ENCODE measurements at regions not wholly inside any gene's neighbourhood (a gene's known extent, or its start where the extent isn't known, plus 50 kb on each side); places are given as distances from the start of the nearest gene placed in this dataset.

- intact Hi-C loops (cut with DNase I), result no loop called here
- Histone ChIP-seq H3K4me3 (no peak overlapping the region), H3K36me3 (no peaks in the 10 kb centered on the region), H3K4me1 (no peaks in the 10 kb centered on the region), H3K9me3 (no peaks in the 10 kb centered on the region), H3K27ac (replicated peaks in 1 of 4) (no peak overlapping the region), H3K27me3 (peaks cover 0 to 4% (median 0%) of the 10 kb centered on the region in 4 donors)
- WGBS, result 49% methylated on average over 3 of the region's 3 CpGs
- TF ChIP-seq EP300 (IDR thresholded peaks at IDR 0.05) (no peak), POLR2A (IDR thresholded peaks at IDR 0.05; ENCODE audit: low read depth) (no peak), POLR2AphosphoS5 (IDR thresholded peaks at IDR 0.05) (no peak), CTCF (IDR thresholded peaks at IDR 0.05) (no peak)
- DNase-seq (ENCODE audit: extremely low spot score), result peak; percentile 53
Measured at GRCh38 chr10:83929399-83929798, 209.9 kb upstream of the GHITM start.

GRCh38 chr10:83931669-83932068 lies 207.6 kb upstream of the GHITM start:
- peak; percentile 78 for DNase-seq (ENCODE audit: extremely low spot score)
- H3K4me3 ChIP-seq, result no peak overlapping the region
- H3K27ac ChIP-seq (replicated peaks in 1 of 4), result no peak overlapping the region
- peaks cover 0 to 4% (median 0%) of the 10 kb centered on the region in 4 donors for H3K27me3 ChIP-seq
- no peaks in the 10 kb centered on the region for H3K36me3 ChIP-seq
- intact Hi-C loops (cut with DNase I), result no loop called here
- TF ChIP-seq EP300 (IDR thresholded peaks at IDR 0.05) (no peak), CTCF (IDR thresholded peaks at IDR 0.05) (no peak), POLR2A (IDR thresholded peaks at IDR 0.05; ENCODE audit: low read depth) (no peak), POLR2AphosphoS5 (IDR thresholded peaks at IDR 0.05) (no peak)
- H3K9me3 ChIP-seq, result no peaks in the 10 kb centered on the region
- 100% methylated on average over 2 of the region's 3 CpGs for WGBS
- H3K4me1 ChIP-seq, result no peaks in the 10 kb centered on the region

- H3K36me3 ChIP-seq, result no peaks in the 10 kb centered on the region
- intact Hi-C loops (cut with DNase I), result no loop called here
- no peaks in the 10 kb centered on the region for H3K4me1 ChIP-seq
- WGBS, result 89% methylated on average over 2 of the region's 2 CpGs
- H3K27ac ChIP-seq (replicated peaks in 1 of 4), result no peak overlapping the region
- H3K4me3 ChIP-seq, result no peak overlapping the region
- no peaks in the 10 kb centered on the region for H3K9me3 ChIP-seq
- H3K27me3 ChIP-seq, result peaks cover 0 to 4% (median 0%) of the 10 kb centered on the region in 4 donors
- DNase-seq (ENCODE audit: extremely low spot score), result peak; percentile 19
- TF ChIP-seq EP300 (IDR thresholded peaks at IDR 0.05), result no peak
- no peak for TF ChIP-seq POLR2AphosphoS5 (IDR thresholded peaks at IDR 0.05)
- no peak for TF ChIP-seq POLR2A (IDR thresholded peaks at IDR 0.05; ENCODE audit: low read depth)
- no peak for TF ChIP-seq CTCF (IDR thresholded peaks at IDR 0.05)
Measured at GRCh38 chr10:83932245-83932644, 207.1 kb upstream of the GHITM start.

GRCh38 chr10:83934062-83934461 lies 205.2 kb upstream of the GHITM start:
- 86% methylated on average over 3 of the region's 3 CpGs for WGBS
- TF ChIP-seq POLR2AphosphoS5 (IDR thresholded peaks at IDR 0.05), result no peak
- no peak for TF ChIP-seq EP300 (IDR thresholded peaks at IDR 0.05)
- TF ChIP-seq CTCF (IDR thresholded peaks at IDR 0.05), result no peak
- no peak for TF ChIP-seq POLR2A (IDR thresholded peaks at IDR 0.05; ENCODE audit: low read depth)
- no peaks in the 10 kb centered on the region for H3K4me1 ChIP-seq
- no peaks in the 10 kb centered on the region for H3K36me3 ChIP-seq
- intact Hi-C loops (cut with DNase I), result no loop called here
- DNase-seq (ENCODE audit: extremely low spot score), result no peak
- no peak overlapping the region for H3K4me3 ChIP-seq
- H3K27ac ChIP-seq (replicated peaks in 1 of 4), result no peak overlapping the region
- H3K27me3 ChIP-seq, result peaks cover 0 to 7% (median 0%) of the 10 kb centered on the region in 4 donors
- no peaks in the 10 kb centered on the region for H3K9me3 ChIP-seq

- no peak overlapping the region for H3K27ac ChIP-seq (replicated peaks in 1 of 4)
- WGBS, result 75% methylated on average over 5 of the region's 5 CpGs
- no peaks in the 10 kb centered on the region for H3K4me1 ChIP-seq
- intact Hi-C loops (cut with DNase I), result no loop called here
- H3K36me3 ChIP-seq, result no peaks in the 10 kb centered on the region
- peaks cover 0 to 7% (median 0%) of the 10 kb centered on the region in 4 donors for H3K27me3 ChIP-seq
- no peak overlapping the region for H3K4me3 ChIP-seq
- DNase-seq (ENCODE audit: extremely low spot score), result peak; percentile 88
- H3K9me3 ChIP-seq, result no peaks in the 10 kb centered on the region
- TF ChIP-seq EP300 (IDR thresholded peaks at IDR 0.05), result no peak
Measured at GRCh38 chr10:83934641-83935338, 204.5 kb upstream of the GHITM start.
